Hematopoietic multipotent progenitor cell (in vitro differentiated cells): ENCODE measurements at regions not wholly inside any gene's neighbourhood (a gene's known extent, or its start where the extent isn't known, plus 50 kb on each side); places are given as distances from the start of the nearest gene placed in this dataset.

Experiments used
- DNase-seq, 3 donors: peaks; one replicate each; pipeline ENCODE4 v3.0.0-alpha.2; 2011 to 2015; ENCODE audit warnings: low read depth in 2 of 3, low spot score in 2 of 3

DNA sequence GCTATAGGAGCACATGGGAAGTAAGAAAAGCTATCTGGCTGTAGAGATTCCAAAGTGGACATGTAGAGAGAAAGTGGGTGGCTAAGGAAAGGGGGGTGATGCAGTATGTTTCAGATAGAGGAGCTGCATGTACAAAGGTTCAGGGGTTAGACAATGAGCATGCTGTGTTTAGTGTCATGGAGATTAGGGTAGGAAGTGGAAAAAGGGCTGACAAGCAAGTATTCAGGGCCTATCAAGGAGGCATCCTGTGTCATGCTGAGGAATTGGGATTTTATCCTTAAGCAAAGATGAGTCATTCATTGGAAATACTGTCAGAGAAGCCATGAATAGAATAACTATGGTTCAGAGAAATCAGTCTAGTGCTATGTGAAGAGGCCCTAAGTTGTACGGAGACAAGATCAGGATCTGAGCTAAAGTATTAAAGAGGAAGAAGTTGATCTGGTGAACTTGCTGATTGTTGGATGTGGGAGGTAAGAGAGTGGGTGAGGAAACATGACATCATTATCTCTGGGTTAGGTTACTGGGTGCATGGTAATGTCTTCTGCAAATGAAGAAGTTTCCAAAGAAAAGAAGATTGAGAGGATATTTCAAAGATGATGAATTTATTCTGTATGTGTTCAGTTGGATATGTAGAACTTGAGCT is 176.7 kb upstream of the GOLIM4 start:
- no peak for DNase-seq

DNA sequence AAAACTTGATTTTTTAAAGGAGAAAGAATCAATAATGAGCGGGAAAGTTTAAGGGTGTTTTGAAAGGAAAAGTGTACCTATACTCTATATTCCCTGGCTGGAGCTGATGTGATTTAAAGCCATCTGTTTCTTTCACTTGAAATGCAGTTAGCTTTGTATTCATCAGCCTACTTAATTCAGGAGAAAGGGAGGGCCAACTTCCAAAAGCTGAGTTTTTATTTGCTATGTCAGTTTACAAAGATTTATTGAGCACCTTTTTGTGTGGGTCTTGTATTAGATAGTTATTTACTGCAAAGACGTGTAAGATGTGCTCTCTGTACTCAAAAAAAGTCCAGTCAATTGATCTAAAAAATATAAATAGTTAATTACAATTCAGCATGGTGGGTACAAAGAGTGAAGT is 176.2 kb upstream of the GOLIM4 start:
- DNase-seq = no peak

DNA sequence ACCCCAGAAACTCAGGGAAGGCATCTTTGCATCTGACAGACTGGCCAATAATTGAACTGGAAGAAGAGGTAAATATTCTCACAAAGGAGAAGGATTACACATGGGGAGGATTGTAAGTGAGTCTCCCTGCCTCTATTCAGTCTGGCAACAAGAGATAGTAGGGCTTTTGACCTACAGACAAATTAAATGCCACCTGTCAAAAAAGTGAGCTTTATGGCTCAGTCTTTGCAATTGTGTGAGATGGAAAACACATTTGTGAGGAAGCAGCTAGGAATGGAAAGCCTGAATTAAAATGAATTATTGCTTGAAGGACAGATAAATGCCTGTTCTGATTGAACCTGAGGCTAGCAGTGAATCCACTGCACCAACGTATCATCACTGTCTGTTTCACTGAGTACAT is 173.3 kb upstream of the GOLIM4 start:
- no peak for DNase-seq

DNA sequence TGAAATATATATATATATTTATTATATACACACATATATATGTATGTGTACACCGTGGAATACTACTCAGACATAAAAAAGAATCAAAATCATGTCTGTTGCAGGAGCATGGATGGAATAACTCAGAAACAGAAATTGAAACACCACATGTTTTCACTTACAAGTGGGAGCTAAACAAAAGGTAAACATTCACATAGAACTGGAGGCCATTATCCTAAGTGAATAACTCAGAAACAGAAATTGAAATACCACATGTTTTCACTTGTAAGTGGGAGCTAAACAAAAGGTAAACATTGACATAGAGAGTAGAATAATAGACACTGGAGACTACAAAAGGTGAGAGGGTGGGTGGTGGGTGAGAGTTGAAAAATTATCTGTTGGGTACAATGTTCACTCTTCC is 171.5 kb upstream of the GOLIM4 start:
- DNase-seq = no peak

DNA sequence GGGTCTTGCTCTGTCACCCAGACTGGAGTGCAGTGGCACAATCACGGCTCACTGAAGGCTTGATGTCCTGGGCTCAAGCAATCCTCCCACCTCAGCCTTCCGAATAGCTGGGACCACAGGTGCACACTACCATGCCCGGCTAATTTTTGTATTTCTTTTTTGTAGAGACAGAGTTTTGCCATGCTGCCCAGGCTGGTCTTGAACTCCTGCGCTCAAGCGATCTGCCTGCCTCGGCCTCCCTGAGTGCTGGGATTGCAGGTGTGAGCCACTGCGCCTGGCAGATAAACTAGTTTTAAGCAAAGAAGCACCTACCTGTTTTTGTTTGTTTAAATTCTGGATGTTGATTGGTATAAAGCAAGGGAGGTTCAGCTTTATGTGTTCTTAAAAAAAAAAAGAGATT is 170.6 kb upstream of the GOLIM4 start:
- DNase-seq = no peak

DNA sequence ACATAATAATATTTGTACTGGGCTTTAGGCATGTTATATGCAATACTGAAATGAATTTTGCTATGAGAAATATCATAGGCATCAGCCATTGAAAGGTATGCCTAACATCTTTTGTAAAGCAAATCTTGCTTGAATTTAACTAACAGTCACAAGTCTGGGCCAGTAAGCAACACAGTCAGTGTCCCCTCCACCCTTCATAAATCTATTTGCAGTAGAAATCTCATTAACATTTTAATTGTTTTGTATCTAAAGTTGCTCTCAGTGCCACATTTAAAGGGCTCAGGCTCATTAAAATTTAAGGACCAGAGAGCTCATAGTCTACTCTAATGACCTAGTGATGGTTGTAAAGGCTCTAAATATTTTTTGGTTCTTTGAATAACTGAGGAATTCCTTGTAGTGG is 167.2 kb upstream of the GOLIM4 start:
- DNase-seq = no peak

DNA sequence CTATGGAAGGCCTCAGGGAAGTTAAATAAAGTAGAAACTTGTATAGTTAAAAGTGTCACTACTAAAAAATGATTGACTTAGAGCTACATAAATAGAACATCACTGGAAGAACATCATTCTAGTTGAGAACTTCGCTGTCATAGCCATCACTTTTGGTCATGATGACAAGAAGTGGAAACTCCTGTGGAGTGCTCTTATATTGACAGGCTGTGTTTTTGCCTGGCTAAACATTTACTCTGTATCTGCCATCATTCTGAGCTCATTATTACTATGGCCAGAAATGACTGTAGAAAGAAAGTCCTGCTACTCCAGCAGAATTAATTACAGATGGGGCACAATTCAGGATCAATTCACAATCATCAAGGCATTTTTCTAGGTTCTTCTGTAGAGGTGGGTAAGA is 165.1 kb upstream of the GOLIM4 start:
- DNase-seq = no peak

DNA sequence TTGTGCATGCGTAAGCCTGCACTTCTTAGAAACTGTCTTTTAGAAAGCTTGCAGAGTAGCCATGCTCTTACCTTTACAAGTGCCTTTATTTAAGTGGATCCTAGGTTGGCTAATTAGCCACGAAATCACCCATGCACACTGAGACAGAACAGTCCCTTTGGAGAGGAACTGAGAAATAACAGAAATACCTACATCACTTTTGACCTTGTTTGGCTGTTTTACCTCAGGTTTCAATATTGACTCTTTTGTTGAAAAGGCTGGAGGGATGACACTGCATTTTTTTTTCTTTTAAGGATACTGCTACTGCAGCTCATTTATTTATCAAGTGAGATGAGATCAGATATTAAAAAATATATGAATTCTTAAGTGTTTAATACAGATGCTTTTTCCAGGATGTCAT is 155.6 kb upstream of the GOLIM4 start:
- peak in 1 of 3 donors; percentile 22 for DNase-seq

DNA sequence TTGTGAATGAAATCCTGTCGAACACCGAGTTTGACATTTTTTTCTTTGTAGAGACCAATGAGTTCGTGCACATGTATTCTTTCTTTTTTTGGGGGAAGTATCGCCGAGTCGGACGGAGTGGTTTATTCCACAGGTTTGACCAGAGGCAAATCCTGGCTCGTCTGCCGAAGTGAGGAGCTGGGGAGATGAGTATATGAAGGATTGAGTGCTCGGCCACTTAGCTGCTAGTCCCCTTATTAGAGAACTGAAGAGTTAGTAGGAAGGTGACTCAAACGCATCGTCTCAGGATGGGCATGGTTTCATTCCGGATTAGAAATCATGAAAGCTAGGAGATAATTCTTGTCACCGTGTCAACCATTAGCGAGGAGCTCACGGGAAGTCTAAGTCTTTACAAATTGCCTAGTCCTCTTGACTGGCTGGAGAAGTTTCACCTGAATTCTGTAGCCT is 154.7 kb upstream of the GOLIM4 start:
- no peak for DNase-seq

DNA sequence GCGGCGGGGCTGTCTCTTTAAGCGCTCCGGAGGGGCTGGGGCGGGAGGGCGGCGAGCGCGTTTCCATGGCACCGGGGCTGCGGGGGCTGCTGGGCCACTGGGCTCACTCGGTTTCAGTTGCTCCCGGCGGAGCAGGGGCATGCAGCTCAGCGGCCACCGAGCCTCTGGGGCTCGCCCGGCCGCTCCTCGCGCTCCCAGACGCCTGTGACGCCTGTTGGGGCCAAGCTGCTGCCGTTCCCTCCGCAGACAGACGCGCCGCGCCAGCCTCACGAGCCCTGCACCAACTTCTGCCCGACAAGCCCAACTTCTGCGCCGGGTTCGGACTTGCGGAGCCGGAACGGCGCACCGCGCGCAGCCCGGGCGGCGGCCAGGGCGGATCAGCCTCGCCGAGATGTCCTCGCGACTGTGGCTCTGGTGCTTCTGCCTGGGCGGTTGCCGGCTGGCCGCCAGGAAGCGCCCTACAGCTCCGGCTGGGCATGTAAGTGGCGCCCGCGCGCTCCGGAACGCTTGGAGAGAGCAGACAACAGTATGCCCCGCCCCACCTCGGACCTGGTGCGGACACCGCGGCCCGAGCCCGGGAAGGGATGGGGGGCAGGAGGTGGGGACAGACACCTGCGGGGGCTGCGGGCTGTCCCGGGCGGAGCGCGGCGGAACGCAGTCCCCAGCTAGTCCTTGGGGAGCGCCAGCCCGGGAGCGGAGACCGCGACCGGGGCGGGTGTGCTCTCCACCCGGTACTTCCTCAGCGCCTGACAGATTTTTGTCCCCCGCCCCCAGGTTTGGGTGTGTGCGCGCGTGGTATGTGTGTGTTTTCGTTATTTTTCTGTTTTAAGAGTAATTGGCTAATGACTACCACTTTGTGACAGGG is 154.1 kb upstream of the GOLIM4 start:
- DNase-seq = peak in 2 of 3 donors; percentile 85 to 86

DNA sequence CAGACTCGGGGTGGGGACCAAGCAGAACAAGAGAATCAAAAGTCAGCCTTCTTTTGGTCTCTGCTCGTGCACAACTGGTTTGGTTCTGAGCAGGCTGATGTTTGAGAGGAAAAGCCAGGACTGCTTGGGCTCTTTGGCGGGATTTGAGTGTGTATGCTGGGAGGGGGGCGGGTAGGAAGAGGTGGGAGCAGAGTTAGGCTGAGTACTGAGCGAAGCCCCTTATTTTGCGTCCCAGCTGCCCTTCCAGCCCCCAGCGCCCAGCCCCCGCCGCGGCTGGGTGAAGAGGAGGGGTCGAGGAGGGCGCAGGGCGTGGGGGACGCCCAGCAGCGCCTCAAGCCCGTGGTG is 153.5 kb upstream of the GOLIM4 start:
- peak in 2 of 3 donors; percentile 22 to 36 for DNase-seq

DNA sequence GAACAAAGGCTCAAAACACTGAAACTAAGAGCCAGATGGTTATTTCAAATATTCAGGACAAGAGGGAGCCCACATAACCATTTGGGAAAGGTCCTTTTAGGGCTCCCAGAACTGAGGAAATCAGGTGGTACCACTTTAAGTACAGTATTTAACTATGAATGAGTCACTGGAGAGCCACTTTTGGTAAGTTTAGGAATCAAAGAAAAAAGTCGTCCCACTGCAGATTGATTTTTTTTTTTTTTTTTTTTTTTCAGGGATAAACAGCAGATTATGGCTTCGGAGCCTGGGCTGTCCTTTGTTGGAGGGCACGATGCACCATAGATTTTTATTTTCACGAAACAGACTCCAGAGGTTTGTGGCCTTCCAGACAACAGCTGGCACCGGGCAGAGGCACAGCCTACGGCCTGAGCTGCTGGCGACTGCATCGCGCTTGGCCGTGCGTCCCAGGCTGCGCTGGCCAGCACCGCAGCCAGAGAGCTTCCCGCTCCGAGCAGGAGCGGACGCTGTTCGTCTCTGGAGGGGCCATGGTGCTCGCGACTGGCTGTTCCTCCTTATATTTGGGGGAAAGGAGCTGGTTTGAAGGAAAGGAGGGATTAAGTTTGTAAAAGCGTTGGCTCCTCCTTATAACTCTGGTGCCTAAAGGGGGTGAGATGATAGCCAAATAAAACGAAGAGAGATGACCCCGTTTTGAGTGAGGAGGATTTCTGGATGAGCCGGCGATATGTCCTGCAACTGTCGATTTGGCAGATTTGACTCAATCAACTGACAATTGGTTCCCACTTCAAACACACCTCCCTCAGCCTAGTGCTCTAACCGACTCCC is 152.9 kb upstream of the GOLIM4 start:
- peak in 1 of 3 donors; percentile 6 for DNase-seq

DNA sequence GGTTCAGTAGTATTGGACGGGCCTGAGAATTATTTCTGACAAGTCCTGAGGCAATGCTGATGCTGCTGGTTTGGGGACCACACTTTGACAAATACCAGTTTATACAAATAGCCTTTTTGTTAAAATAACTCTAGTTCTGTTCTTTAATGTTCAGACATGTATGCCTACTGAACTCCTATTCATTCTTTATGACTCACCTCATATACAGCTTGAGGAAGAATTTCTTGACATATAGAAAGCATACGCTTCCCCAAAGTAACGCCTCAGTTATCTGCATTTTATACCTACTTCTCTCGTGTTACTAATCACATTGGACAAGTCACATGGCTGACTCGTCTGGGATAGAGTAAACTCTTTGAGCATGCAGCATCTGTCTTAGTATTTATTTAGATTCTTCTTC is 145.4 kb upstream of the GOLIM4 start:
- DNase-seq = no peak

DNA sequence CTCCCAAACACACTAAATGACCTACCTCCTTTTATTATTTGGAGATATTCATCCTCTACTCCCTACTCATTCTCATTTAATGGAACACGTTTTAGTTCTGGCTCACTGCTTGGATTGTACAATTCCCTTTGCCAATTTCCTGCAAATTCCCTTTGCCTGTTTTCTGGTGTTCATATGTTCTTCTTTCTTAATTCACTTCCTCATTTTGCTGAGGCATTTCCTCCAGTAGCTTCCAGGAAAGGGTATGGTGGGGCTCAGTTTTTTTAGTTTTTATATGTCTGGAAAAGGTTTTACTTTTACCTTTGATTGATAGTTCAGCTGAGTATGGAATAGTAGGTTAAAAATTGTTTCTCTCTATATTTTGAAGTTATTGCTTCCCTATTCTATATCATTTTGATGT is 143.6 kb upstream of the GOLIM4 start:
- DNase-seq = no peak

DNA sequence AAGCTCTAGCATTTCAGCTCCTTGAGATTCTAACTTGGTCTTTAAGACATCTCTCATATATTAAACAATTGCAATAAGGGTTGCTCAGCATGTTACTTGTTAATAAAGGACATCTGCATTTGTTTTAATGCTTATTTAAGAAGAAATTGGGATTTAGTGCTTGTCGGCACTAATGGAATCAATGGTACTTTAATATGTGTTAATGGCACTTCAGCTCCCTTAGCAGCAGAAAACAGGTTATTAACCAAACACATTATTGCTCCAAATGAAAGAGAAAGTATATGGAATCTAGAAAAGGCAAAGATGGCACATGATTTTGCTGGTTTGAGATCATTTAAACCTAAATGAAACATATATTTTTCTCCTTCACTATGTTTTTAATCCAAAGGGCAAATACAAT is 137.3 kb upstream of the GOLIM4 start:
- no peak for DNase-seq

DNA sequence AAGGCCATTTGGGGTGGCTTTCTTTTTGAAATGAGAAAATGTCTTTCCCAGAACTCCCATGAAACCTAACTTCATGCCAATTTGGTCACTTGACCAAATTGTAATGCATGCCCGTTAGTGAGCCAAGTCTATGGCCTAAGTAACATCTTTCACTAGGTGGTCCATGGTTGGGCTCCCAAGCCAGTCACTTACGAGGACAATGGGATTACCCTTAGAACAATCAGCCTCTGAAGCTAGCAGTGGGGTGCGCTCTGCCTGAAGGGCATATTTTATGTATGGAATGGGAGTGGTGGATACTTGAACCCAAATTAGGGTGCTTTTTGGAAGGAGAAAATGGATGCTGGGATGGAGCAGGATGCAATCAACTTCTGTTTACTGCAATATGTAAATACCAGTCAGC is 127.4 kb upstream of the GOLIM4 start:
- no peak for DNase-seq

DNA sequence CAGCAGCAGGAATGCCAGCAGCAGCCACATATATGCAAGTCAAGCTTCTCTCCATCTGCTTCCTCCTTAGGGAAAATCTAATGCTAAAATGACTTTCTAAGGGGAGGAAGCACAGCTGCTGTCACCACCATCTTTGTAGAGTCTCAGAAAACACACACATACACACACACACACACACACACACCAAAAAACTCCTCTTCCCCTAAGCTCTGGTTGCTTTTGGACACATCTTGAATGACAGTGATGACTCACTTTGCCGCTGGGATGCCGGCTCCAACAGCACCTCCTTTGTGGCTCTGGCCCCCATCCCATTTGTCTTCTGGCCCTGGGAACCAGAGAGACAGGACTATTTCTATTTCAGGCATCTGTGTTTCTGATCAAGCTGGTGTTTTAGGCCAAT is 124.8 kb upstream of the GOLIM4 start:
- no peak for DNase-seq

DNA sequence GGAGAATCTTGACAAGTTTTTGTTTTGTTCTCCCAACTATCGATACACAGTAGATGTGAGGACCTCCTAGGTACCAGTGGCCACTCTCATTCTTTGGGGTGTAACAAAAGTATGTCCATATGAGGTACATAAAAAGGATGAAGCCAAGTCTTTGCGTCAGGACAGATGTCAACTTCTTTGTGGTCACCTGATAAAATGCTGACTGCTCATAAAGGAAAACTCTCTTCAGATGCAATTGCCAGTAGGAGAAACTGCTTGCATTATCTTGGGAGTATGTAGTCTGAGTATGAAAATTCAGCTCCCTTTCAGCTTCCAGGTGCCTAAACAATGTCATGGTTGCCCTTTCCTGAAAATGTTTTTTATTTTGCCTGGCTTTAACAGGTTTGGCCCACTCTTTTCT is 123.8 kb upstream of the GOLIM4 start:
- DNase-seq = no peak

DNA sequence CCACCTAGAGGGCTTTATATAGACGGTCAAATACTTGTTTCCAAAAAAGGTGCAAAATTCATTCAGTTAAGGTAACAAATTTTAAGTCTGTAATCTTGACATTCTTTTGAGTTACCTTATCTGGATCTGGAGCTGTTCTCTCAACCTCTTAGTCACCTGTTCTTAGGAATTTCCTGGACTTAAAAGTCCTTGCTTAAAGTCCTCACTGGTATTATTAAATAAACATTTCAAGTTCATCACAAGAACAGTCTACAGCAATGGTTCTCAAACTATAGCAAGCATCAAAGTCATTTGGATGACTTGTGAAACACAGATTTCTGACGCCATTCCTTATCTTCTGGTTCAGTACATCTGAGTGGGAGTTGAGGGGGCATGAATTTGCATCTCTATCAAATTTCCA is 122.9 kb upstream of the GOLIM4 start:
- no peak for DNase-seq

DNA sequence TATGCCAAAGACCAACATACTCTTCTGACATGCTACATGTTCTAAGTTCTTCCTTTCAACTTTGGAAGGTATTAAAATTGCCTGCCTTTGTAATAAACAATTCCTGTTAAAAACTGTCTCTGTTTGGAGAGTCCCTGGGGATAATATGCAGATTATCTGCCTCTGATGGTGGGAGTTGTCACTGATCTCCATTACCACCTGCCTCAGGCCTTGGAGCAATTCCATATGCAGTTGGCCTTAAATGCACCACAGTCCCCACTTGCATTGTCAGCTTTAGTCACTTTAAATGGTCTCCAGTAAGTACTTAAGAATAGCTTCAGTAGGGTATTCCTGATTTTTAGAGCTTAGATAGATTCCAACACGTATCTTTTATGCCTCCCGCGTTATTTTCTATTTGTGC is 121.1 kb upstream of the GOLIM4 start:
- DNase-seq = no peak

DNA sequence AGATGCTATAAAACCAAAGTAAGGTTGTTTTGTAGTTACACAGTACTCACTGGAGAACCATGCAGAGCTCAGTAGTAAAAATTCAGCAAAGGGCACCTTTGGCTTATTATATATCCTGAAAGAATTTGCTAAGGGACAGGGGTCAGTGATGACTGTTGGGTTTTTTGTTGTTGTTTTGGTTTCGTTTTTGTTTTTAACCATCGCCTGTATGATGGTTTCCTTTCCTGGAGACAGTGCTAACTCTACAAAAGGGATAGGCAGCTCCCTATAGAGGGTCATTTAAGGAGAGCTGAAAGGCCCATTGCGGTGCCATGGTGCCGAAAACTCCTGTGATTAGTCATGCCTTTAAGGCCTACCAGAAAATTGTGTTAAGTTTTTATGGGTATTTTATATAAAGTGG is 118.2 kb upstream of the GOLIM4 start:
- DNase-seq = peak in 2 of 3 donors; percentile 16 to 24
